Astrocyte (in vitro differentiated cells and primary cell): ENCODE measurements at regions not wholly inside any gene's neighbourhood (a gene's known extent, or its start where the extent isn't known, plus 50 kb on each side); places are given as distances from the start of the nearest gene placed in this dataset.

Experiments
- DNase-seq: peaks from one replicate; pipeline ENCODE4 v3.0.0-alpha.2; 2010; ENCODE audit warnings: low read depth
- FAIRE-seq: peaks from 2 replicates; lab custom pipeline; 2011; peaks lifted over from hg19 to GRCh38; lab: Jason Lieb, UNC
- H2AFZ ChIP-seq: 2 replicates; pipeline ENCODE4 v1.6.0; 2012; ENCODE audit warnings: low read depth, low read length, inconsistent platforms
- H3K27ac ChIP-seq: 2 replicates; pipeline ENCODE4 v1.5.1; 2011; ENCODE audit warnings: low read depth, low read length, inconsistent platforms
- H3K27me3 ChIP-seq: 2 replicates; pipeline ENCODE4 v1.6.0; 2011; ENCODE audit warnings: low read length, inconsistent platforms; ENCODE audit not compliant: insufficient read depth
- H3K36me3 ChIP-seq: 2 replicates; pipeline ENCODE4 v1.5.1; 2011; ENCODE audit warnings: low read length, inconsistent platforms; ENCODE audit not compliant: insufficient read depth
- H3K4me1 ChIP-seq: 2 replicates; pipeline ENCODE4 v1.5.1; 2011; ENCODE audit warnings: low read length, inconsistent platforms; ENCODE audit not compliant: insufficient read depth
- H3K4me2 ChIP-seq: 2 replicates; pipeline ENCODE4 v1.6.0; 2012; ENCODE audit warnings: low read length, inconsistent platforms
- H3K4me3 ChIP-seq: 2 replicates; pipeline ENCODE4 v1.5.1; 2011; ENCODE audit warnings: low read depth, mild to moderate bottlenecking, low read length, inconsistent platforms; ENCODE audit not compliant: insufficient read depth
- H3K79me2 ChIP-seq: 2 replicates; pipeline ENCODE4 v1.6.0; 2012; ENCODE audit warnings: mild to moderate bottlenecking, low read length, inconsistent platforms; ENCODE audit not compliant: insufficient read depth
- H3K9ac ChIP-seq: 2 replicates; pipeline ENCODE4 v1.6.0; 2012; ENCODE audit warnings: mild to moderate bottlenecking, low read length, inconsistent platforms
- H3K9me3 ChIP-seq: 2 replicates; pipeline ENCODE4 v1.5.1; 2012; ENCODE audit warnings: low read depth, mild to moderate bottlenecking, low read length, inconsistent platforms; ENCODE audit not compliant: insufficient read depth
- H4K20me1 ChIP-seq: 2 replicates; pipeline ENCODE4 v1.6.0; 2012; ENCODE audit warnings: low read length, inconsistent platforms; ENCODE audit not compliant: insufficient read depth
- H3K27ac Mint-ChIP-seq: one replicate; pipeline ENCODE4 v1.8.0; 2021; ENCODE audit warnings: mild to moderate bottlenecking, mixed read lengths; ENCODE audit not compliant: unreplicated experiment
- H3K27me3 Mint-ChIP-seq: one replicate; pipeline ENCODE4 v1.8.0; 2021; ENCODE audit warnings: low read depth, mixed read lengths; ENCODE audit not compliant: unreplicated experiment
- H3K36me3 Mint-ChIP-seq: one replicate; pipeline ENCODE4 v1.8.0; 2021; ENCODE audit warnings: low read depth, mixed read lengths; ENCODE audit not compliant: unreplicated experiment
- H3K4me1 Mint-ChIP-seq: one replicate; pipeline ENCODE4 v1.8.0; 2021; ENCODE audit warnings: low read depth, mixed read lengths; ENCODE audit not compliant: unreplicated experiment
- H3K4me3 Mint-ChIP-seq: one replicate; pipeline ENCODE4 v1.8.0; 2021; ENCODE audit warnings: mild to moderate bottlenecking, moderate library complexity, mixed read lengths; ENCODE audit not compliant: unreplicated experiment
- H3K9me3 Mint-ChIP-seq: one replicate; pipeline ENCODE4 v1.8.0; 2021; ENCODE audit warnings: mild to moderate bottlenecking, mixed read lengths; ENCODE audit not compliant: unreplicated experiment
- EZH2 ChIP-seq: IDR thresholded peaks from 2 replicates; pipeline ENCODE4 v1.6.1; 2012; ENCODE audit warnings: mild to moderate bottlenecking, low read length, inconsistent platforms; ENCODE audit not compliant: insufficient read depth
- TF ChIP-seq, protein P1 (sequence below): IDR thresholded peaks from 2 replicates; pipeline ENCODE4 v1.5.1; 2011; ENCODE audit warnings: low read depth, mild to moderate bottlenecking, inconsistent platforms, low read length, moderate library complexity; ENCODE audit not compliant: insufficient read depth

DNA sequence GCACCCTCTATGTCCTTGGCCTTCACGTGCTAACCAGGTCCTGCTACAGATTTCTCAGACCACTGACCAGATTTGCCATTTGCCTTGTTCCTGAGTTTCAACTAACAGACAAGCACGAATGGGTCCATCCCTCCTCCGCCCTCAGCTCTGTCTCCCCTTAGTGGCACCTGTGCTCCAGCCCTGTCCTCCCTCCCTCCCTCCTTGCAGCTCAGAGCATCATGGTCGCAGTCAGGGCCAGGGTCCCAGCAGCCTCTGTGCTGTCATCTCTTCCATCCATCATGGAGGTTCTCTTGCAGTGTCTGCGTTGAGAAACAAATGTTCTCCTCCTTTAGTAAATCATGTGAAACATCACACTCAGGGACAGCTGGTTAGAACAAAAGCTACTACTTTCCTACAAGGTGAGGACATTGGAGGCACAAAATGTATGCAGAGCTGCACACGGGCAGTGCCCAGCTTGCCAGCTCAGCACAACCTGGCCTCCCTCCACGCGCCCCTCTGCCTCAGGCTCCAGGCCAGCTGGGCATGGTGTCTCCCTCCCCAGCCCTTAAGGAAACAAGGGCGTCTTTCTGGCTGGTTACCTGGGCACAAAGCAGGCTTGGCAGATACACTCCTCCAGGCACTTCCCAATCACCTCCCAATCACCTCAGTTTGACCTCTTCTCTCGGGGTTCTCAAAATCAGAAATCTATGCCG is 79.5 kb upstream of the ATP6AP2 start:
- H3K4me3 Mint-ChIP-seq: no peak overlapping the region
- no peak overlapping the region for H3K27ac Mint-ChIP-seq
- no peak for FAIRE-seq

DNA sequence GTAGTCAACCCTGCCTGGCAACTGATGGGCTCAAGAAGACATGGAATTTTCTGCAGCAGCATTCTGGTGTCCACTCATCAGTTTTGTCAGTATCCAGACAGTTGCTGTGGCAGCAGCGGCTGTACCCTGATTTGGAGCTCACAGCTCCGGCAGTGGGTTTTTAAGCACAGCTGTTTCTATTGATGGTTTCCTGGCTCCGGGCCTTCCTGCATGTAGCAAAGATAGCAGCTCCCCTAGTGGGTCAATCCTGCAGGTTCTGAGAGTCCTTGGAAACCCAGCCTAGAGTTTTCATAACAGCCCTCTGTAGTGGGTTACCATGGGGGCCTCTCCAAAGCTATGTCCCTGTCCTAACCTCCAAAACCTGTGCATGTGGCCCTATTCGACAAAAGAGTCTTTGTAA is 84.0 kb upstream of the ATP6AP2 start:
- FAIRE-seq: no peak
- peaks cover 5% of the 10 kb centered on the region for H3K27me3 Mint-ChIP-seq
- Histone ChIP-seq H3K79me2 (no peaks in the 10 kb centered on the region), H3K4me3 (no peak overlapping the region), H3K27me3 (no peaks in the 10 kb centered on the region), H3K4me2 (no peak overlapping the region), H3K27ac (no peak overlapping the region), H3K9ac (no peak overlapping the region), H3K4me1 (no peaks in the 10 kb centered on the region), H4K20me1 (no peaks in the 10 kb centered on the region), H3K36me3 (no peaks in the 10 kb centered on the region), H2AFZ (no peak overlapping the region), H3K9me3 (no peaks in the 10 kb centered on the region)
- no peak for TF ChIP-seq EZH2
- TF ChIP-seq, protein P1, sequence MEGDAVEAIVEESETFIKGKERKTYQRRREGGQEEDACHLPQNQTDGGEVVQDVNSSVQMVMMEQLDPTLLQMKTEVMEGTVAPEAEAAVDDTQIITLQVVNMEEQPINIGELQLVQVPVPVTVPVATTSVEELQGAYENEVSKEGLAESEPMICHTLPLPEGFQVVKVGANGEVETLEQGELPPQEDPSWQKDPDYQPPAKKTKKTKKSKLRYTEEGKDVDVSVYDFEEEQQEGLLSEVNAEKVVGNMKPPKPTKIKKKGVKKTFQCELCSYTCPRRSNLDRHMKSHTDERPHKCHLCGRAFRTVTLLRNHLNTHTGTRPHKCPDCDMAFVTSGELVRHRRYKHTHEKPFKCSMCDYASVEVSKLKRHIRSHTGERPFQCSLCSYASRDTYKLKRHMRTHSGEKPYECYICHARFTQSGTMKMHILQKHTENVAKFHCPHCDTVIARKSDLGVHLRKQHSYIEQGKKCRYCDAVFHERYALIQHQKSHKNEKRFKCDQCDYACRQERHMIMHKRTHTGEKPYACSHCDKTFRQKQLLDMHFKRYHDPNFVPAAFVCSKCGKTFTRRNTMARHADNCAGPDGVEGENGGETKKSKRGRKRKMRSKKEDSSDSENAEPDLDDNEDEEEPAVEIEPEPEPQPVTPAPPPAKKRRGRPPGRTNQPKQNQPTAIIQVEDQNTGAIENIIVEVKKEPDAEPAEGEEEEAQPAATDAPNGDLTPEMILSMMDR: peak; percentile 16
- peak; percentile 29 for DNase-seq
- no peaks in the 10 kb centered on the region for H3K36me3 Mint-ChIP-seq
- H3K4me1 Mint-ChIP-seq: peaks cover 4% of the 10 kb centered on the region
- no peak overlapping the region for H3K27ac Mint-ChIP-seq
- H3K9me3 Mint-ChIP-seq: no peaks in the 10 kb centered on the region
- no peak overlapping the region for H3K4me3 Mint-ChIP-seq

More for the DNA sequence above, 79.5 kb upstream of the ATP6AP2 start:
- no peaks in the 10 kb centered on the region for H4K20me1 ChIP-seq
- no peak overlapping the region for H3K9ac ChIP-seq
- H2AFZ ChIP-seq: no peak overlapping the region
- TF ChIP-seq, protein P1: no peak
- no peak for TF ChIP-seq EZH2
- no peak overlapping the region for H3K4me2 ChIP-seq
- no peaks in the 10 kb centered on the region for H3K9me3 ChIP-seq
- H3K4me1 ChIP-seq: peaks cover 18% of the 10 kb centered on the region
- H3K79me2 ChIP-seq: no peaks in the 10 kb centered on the region
- H3K9me3 Mint-ChIP-seq: no peaks in the 10 kb centered on the region
- peaks cover 23% of the 10 kb centered on the region for H3K4me1 Mint-ChIP-seq
- no peak for DNase-seq
- H3K36me3 Mint-ChIP-seq: no peaks in the 10 kb centered on the region
- no peak overlapping the region for H3K4me3 ChIP-seq
- no peak overlapping the region for H3K27ac ChIP-seq
- H3K27me3 Mint-ChIP-seq: peaks cover 5% of the 10 kb centered on the region
- no peaks in the 10 kb centered on the region for H3K36me3 ChIP-seq
- H3K27me3 ChIP-seq: no peaks in the 10 kb centered on the region

DNA sequence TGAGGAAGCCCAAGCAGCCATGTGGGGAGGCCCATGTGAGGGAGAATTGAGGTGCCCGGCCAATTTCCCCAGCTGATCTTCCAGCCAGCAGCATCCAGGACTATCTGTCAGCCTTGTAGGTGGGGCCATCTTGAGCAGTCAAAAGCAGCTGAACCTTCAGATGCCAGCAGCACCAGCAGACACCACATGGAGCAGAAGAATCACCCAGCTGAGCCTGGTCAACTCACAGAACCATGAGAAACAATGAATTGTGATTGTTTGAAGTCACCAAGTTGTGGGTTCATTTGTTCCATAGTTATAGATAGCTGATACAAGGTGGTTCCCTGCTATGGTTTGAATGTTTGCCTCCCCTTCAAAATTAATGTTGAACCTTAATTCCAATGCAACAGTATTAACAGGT is 85.1 kb upstream of the ATP6AP2 start:
- H3K9ac ChIP-seq: no peak overlapping the region
- H3K4me1 ChIP-seq: no peaks in the 10 kb centered on the region
- H3K79me2 ChIP-seq: no peaks in the 10 kb centered on the region
- Mint-ChIP-seq H3K9me3 (no peaks in the 10 kb centered on the region), H3K27ac (no peak overlapping the region), H3K36me3 (no peaks in the 10 kb centered on the region), H3K4me1 (peaks cover 4% of the 10 kb centered on the region), H3K4me3 (no peak overlapping the region), H3K27me3 (peaks cover 5% of the 10 kb centered on the region)
- H3K27me3 ChIP-seq: no peaks in the 10 kb centered on the region
- no peak overlapping the region for H3K4me2 ChIP-seq
- no peaks in the 10 kb centered on the region for H3K9me3 ChIP-seq
- DNase-seq (no peak), FAIRE-seq (no peak)
- no peak for TF ChIP-seq EZH2
- TF ChIP-seq, protein P1: no peak
- no peak overlapping the region for H3K27ac ChIP-seq
- H3K4me3 ChIP-seq: no peak overlapping the region
- H2AFZ ChIP-seq: no peak overlapping the region
- H3K36me3 ChIP-seq: no peaks in the 10 kb centered on the region
- H4K20me1 ChIP-seq: no peaks in the 10 kb centered on the region
